ENCODE measurements at regions not wholly inside any gene's neighbourhood (a gene's known extent, or its start where the extent isn't known, plus 50 kb on each side); places are given as distances from the start of the nearest gene placed in this dataset.

GRCh38 chr11:70567680-70568034 lies 169.3 kb downstream of the CTTN start:
- Histone ChIP-seq H3K36me3 (ENCODE audit: control insufficient read depth, insufficient read depth, low read length) (no peaks in the 10 kb centered on the region), H3K4me3 (ENCODE audit: low read depth, low read length) (no peak overlapping the region), H3K9ac (ENCODE audit: low read depth, low read length) (no peak overlapping the region), H3K27me3 (ENCODE audit: control insufficient read depth, insufficient read depth, low read length) (no peaks in the 10 kb centered on the region), H3K9me3 (ENCODE audit: control insufficient read depth, insufficient read depth, low read length) (no peaks in the 10 kb centered on the region), H3K4me1 (ENCODE audit: control insufficient read depth, insufficient read depth, low read length) (no peaks in the 10 kb centered on the region)

DNA sequence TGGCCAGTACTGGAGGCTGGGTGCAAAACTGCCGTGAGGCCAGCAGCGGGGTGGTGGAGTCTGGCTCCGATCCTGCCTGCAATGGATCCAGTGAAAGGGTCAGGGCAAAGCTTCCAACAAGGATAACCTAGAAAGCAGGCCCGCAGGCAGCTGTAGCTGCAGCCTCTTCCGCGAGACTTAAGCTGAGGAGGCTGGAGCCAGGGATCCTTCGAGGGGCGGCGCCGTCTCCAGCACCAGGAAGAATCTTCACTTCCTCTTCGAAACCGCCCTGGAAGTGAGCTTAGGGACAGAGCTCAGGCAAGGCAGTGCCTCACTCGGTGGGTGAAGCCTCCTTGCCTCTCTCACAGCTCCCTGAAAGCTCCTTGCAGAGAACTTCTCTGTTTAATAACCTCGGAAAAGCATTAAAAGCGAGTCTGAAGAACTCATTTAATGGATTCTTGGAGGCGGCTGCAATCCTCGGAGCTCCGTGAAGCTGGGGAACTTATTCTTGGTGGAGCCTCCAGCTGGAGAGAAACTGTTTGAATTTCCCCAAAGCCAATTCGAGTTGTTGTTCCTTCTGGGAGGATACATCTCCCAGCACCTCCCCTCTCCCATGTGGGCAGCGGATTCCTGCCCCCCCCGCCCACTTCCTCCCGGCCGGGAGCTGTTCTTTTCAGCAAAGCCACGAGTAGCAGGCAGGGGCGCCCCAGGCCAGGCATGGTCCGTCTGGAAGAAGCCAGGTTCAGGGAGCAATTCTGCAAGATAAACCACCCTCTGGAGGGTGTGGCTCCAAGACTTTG lies 169.9 kb downstream of the CTTN start:
- no peak overlapping the region for H3K9ac ChIP-seq (ENCODE audit: low read depth, low read length)
- no peaks in the 10 kb centered on the region for H3K9me3 ChIP-seq (ENCODE audit: control insufficient read depth, insufficient read depth, low read length)
- peak overlapping the region; percentile 15 for H3K4me3 ChIP-seq (ENCODE audit: low read depth, low read length)
- H3K4me1 ChIP-seq (ENCODE audit: control insufficient read depth, insufficient read depth, low read length) = no peaks in the 10 kb centered on the region
- no peaks in the 10 kb centered on the region for H3K36me3 ChIP-seq (ENCODE audit: control insufficient read depth, insufficient read depth, low read length)
- no peaks in the 10 kb centered on the region for H3K27me3 ChIP-seq (ENCODE audit: control insufficient read depth, insufficient read depth, low read length)

- H3K4me3 ChIP-seq (ENCODE audit: low read depth, low read length) = no peak overlapping the region
- no peaks in the 10 kb centered on the region for H3K36me3 ChIP-seq (ENCODE audit: control insufficient read depth, insufficient read depth, low read length)
- H3K27me3 ChIP-seq (ENCODE audit: control insufficient read depth, insufficient read depth, low read length) = no peaks in the 10 kb centered on the region
- H3K9me3 ChIP-seq (ENCODE audit: control insufficient read depth, insufficient read depth, low read length) = no peaks in the 10 kb centered on the region
- H3K4me1 ChIP-seq (ENCODE audit: control insufficient read depth, insufficient read depth, low read length) = no peaks in the 10 kb centered on the region
- H3K9ac ChIP-seq (ENCODE audit: low read depth, low read length) = no peak overlapping the region
These were observed 170.7 kb downstream of the CTTN start for GRCh38 chr11:70568814-70569617.

- no peaks in the 10 kb centered on the region for H3K27me3 ChIP-seq (ENCODE audit: control insufficient read depth, insufficient read depth, low read length)
- H3K4me3 ChIP-seq (ENCODE audit: low read depth, low read length) = no peak overlapping the region
- H3K9me3 ChIP-seq (ENCODE audit: control insufficient read depth, insufficient read depth, low read length) = no peaks in the 10 kb centered on the region
These were observed 171.2 kb downstream of the CTTN start for GRCh38 chr11:70569618-70569890.

GRCh38 chr11:70569996-70570692 lies 171.8 kb downstream of the CTTN start:
- Histone ChIP-seq H3K9me3 (ENCODE audit: control insufficient read depth, insufficient read depth, low read length) (no peaks in the 10 kb centered on the region), H3K27me3 (ENCODE audit: control insufficient read depth, insufficient read depth, low read length) (no peaks in the 10 kb centered on the region), H3K4me3 (ENCODE audit: low read depth, low read length) (no peak overlapping the region), H3K4me1 (ENCODE audit: control insufficient read depth, insufficient read depth, low read length) (no peaks in the 10 kb centered on the region), H3K36me3 (ENCODE audit: control insufficient read depth, insufficient read depth, low read length) (no peaks in the 10 kb centered on the region), H3K9ac (ENCODE audit: low read depth, low read length) (no peak overlapping the region)

More at GRCh38 chr11:70569618-70569890, 171.2 kb downstream of the CTTN start:
- H3K4me1 ChIP-seq (ENCODE audit: control insufficient read depth, insufficient read depth, low read length) = no peaks in the 10 kb centered on the region
- no peak overlapping the region for H3K9ac ChIP-seq (ENCODE audit: low read depth, low read length)
- no peaks in the 10 kb centered on the region for H3K36me3 ChIP-seq (ENCODE audit: control insufficient read depth, insufficient read depth, low read length)

GRCh38 chr11:70570693-70571395 lies 172.5 kb downstream of the CTTN start:
- Histone ChIP-seq H3K36me3 (ENCODE audit: control insufficient read depth, insufficient read depth, low read length) (no peaks in the 10 kb centered on the region), H3K4me1 (ENCODE audit: control insufficient read depth, insufficient read depth, low read length) (no peaks in the 10 kb centered on the region), H3K9ac (ENCODE audit: low read depth, low read length) (no peak overlapping the region), H3K27me3 (ENCODE audit: control insufficient read depth, insufficient read depth, low read length) (no peaks in the 10 kb centered on the region), H3K9me3 (ENCODE audit: control insufficient read depth, insufficient read depth, low read length) (no peaks in the 10 kb centered on the region), H3K4me3 (ENCODE audit: low read depth, low read length) (no peak overlapping the region)

DNA sequence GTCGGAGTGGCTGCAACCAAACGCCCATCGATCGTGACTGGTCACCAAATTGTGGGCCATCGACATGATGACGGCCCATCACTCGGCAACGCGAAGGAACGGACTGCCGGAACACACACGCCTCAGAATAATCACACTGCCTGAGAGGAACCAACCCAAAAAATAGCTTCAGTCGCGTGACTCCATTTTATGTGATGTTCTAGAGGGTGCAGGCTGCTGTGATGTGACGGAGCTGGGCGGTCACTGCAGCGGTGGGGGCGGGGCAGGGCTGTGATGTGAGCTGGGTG lies 174.6 kb downstream of the CTTN start:
- no peaks in the 10 kb centered on the region for H3K36me3 ChIP-seq (ENCODE audit: control insufficient read depth, insufficient read depth, low read length)
- no peaks in the 10 kb centered on the region for H3K27me3 ChIP-seq (ENCODE audit: control insufficient read depth, insufficient read depth, low read length)
- H3K4me3 ChIP-seq (ENCODE audit: low read depth, low read length) = no peak overlapping the region
- no peak overlapping the region for H3K9ac ChIP-seq (ENCODE audit: low read depth, low read length)
- H3K9me3 ChIP-seq (ENCODE audit: control insufficient read depth, insufficient read depth, low read length) = no peaks in the 10 kb centered on the region
- no peaks in the 10 kb centered on the region for H3K4me1 ChIP-seq (ENCODE audit: control insufficient read depth, insufficient read depth, low read length)

- no peaks in the 10 kb centered on the region for H3K9me3 ChIP-seq (ENCODE audit: control insufficient read depth, insufficient read depth, low read length)
- no peak overlapping the region for H3K4me3 ChIP-seq (ENCODE audit: low read depth, low read length)
- no peaks in the 10 kb centered on the region for H3K36me3 ChIP-seq (ENCODE audit: control insufficient read depth, insufficient read depth, low read length)
- no peaks in the 10 kb centered on the region for H3K27me3 ChIP-seq (ENCODE audit: control insufficient read depth, insufficient read depth, low read length)
- no peaks in the 10 kb centered on the region for H3K4me1 ChIP-seq (ENCODE audit: control insufficient read depth, insufficient read depth, low read length)
- no peak overlapping the region for H3K9ac ChIP-seq (ENCODE audit: low read depth, low read length)
These were observed 175.4 kb downstream of the CTTN start for GRCh38 chr11:70573701-70574151.

- Histone ChIP-seq H3K27me3 (ENCODE audit: control insufficient read depth, insufficient read depth, low read length) (no peaks in the 10 kb centered on the region), H3K9me3 (ENCODE audit: control insufficient read depth, insufficient read depth, low read length) (no peaks in the 10 kb centered on the region), H3K4me3 (ENCODE audit: low read depth, low read length) (no peak overlapping the region), H3K9ac (ENCODE audit: low read depth, low read length) (no peak overlapping the region), H3K36me3 (ENCODE audit: control insufficient read depth, insufficient read depth, low read length) (no peaks in the 10 kb centered on the region), H3K4me1 (ENCODE audit: control insufficient read depth, insufficient read depth, low read length) (no peaks in the 10 kb centered on the region)
These were observed 176.5 kb downstream of the CTTN start for GRCh38 chr11:70574725-70575347.

GRCh38 chr11:70575396-70576060 lies 177.2 kb downstream of the CTTN start:
- no peak overlapping the region for H3K4me3 ChIP-seq (ENCODE audit: low read depth, low read length)
- no peak overlapping the region for H3K9ac ChIP-seq (ENCODE audit: low read depth, low read length)
- H3K36me3 ChIP-seq (ENCODE audit: control insufficient read depth, insufficient read depth, low read length) = no peaks in the 10 kb centered on the region
- no peaks in the 10 kb centered on the region for H3K9me3 ChIP-seq (ENCODE audit: control insufficient read depth, insufficient read depth, low read length)
- H3K27me3 ChIP-seq (ENCODE audit: control insufficient read depth, insufficient read depth, low read length) = no peaks in the 10 kb centered on the region
- H3K4me1 ChIP-seq (ENCODE audit: control insufficient read depth, insufficient read depth, low read length) = no peaks in the 10 kb centered on the region

DNA sequence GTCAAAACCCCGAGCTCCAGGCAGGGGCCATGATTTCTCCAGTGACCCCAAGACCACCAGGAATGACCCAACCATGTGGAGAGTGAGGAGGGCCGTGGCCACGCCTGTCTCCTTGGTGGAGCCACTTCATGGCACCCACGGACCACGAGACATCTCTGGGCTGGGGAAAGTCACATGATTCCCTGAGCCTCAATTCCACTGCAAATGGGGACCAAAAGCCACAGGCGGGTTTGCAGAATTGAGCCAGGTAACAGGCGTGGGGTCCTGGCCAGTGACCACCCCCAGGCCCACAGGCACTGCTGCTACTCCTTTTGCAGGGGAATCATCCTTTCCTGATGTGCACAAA lies 178.9 kb downstream of the CTTN start:
- H3K36me3 ChIP-seq (ENCODE audit: control insufficient read depth, insufficient read depth, low read length) = no peaks in the 10 kb centered on the region
- H3K4me3 ChIP-seq (ENCODE audit: low read depth, low read length) = no peak overlapping the region
- no peaks in the 10 kb centered on the region for H3K27me3 ChIP-seq (ENCODE audit: control insufficient read depth, insufficient read depth, low read length)
- no peaks in the 10 kb centered on the region for H3K4me1 ChIP-seq (ENCODE audit: control insufficient read depth, insufficient read depth, low read length)
- no peaks in the 10 kb centered on the region for H3K9me3 ChIP-seq (ENCODE audit: control insufficient read depth, insufficient read depth, low read length)
- H3K9ac ChIP-seq (ENCODE audit: low read depth, low read length) = no peak overlapping the region

Data from iPS-15b (cell line).